Tibial nerve (tissue), 4 donors: ENCODE measurements at regions not wholly inside any gene's neighbourhood (a gene's known extent, or its start where the extent isn't known, plus 50 kb on each side); places are given as distances from the start of the nearest gene placed in this dataset.

Experiments
- DNase-seq, 2 donors: peaks; one replicate each; pipeline ENCODE4 v3.0.0-alpha.2; 2019; ENCODE audit warnings: low spot score in 2 of 2
- H3K27ac ChIP-seq, 4 donors: fragments of 200-600 bp; sonication (generic) in 3 of 4; one replicate each; pipeline ENCODE4 v1.5.1; 2017 to 2019; ENCODE audit warnings: mild to moderate bottlenecking in 1 of 4
- H3K27me3 ChIP-seq, 2 donors: fragments of 200-600 bp; sonication (generic) in 1 of 2; one replicate each; pipeline versions ENCODE4 v1.5.1 to v1.6.0; 2017 to 2019
- H3K36me3 ChIP-seq, 3 donors: fragments of 200-600 bp; sonication (generic); one replicate each; pipeline ENCODE4 v1.5.1; 2018 to 2019
- H3K4me1 ChIP-seq, 4 donors: fragments of 200-600 bp; sonication (generic) in 3 of 4; one replicate each; pipeline ENCODE4 v1.5.1; 2017 to 2019
- H3K4me3 ChIP-seq, 4 donors: fragments of 200-600 bp; sonication (generic) in 3 of 4; one replicate each; pipeline ENCODE4 v1.5.1; 2017 to 2019; ENCODE audit warnings: mild to moderate bottlenecking in 1 of 4, moderate library complexity in 1 of 4
- H3K9me3 ChIP-seq, 4 donors: fragments of 200-600 bp; sonication (generic) in 3 of 4; one replicate each; pipeline ENCODE4 v1.5.1; 2017 to 2019
- CTCF ChIP-seq, 5 experiments: fragments of 200-600 bp in 3 of 5; fragments of 450-650 bp in 2 of 5; sonication (generic) in 3 of 5; IDR thresholded peaks; one replicate each; pipeline ENCODE4 v1.5.1; 2016 to 2019; ENCODE audit warnings: antibody characterized with exemption in 5 of 5, mild to moderate bottlenecking in 3 of 5, moderate library complexity in 2 of 5
- EP300 ChIP-seq, 2 donors: sonication (generic); formaldehyde crosslinking; IDR thresholded peaks; one replicate each; pipeline ENCODE4 v1.6.1; 2017; ENCODE audit warnings: antibody characterized with exemption in 2 of 2, mild to moderate bottlenecking in 1 of 2
- POLR2A ChIP-seq, 2 donors: fragments of 450-650 bp; IDR thresholded peaks; one replicate each; pipeline ENCODE4 v1.6.1; 2017; ENCODE audit warnings: antibody characterized with exemption in 2 of 2, mild to moderate bottlenecking in 2 of 2, moderate library complexity in 2 of 2
- WGBS, 2 donors: methylation state at CpG; one replicate each; pipeline ENCODE4 v1.1.5; 2018; 5-methylcytosine and 5-hydroxymethylcytosine counted together

DNA sequence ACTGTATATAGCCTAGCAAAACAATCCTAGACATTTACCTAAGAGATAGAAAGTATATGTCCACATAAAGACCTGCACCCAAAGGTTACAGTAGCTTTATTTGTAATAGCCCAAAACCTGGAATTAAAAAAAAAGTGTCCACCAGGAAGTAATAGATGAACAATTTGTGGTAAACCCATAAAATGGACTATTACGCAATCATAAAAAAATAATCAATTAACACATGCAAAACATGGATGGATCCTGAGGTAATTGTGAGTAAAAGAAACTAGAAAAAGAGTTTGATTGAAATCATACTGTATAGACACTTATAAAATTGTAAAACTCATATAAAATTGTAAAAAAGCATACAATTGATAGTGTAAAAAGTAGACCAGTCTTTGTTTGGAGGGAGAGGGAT, 673.0 kb upstream of the ZNF804A start:
- Histone ChIP-seq H3K4me1 (peaks cover 0 to 13% (median 0%) of the 10 kb centered on the region in 4 donors), H3K9me3 (peaks cover 0 to 6% (median 0%) of the 10 kb centered on the region in 4 donors), H3K4me3 (no peak overlapping the region), H3K27ac (no peak overlapping the region), H3K27me3 (no peaks in the 10 kb centered on the region), H3K36me3 (no peaks in the 10 kb centered on the region)
- 89 to 98% methylated on average over 1 of the region's 1 CpG for WGBS, 2 donors
- TF ChIP-seq CTCF (IDR thresholded peaks at IDR 0.05) (no peak), POLR2A (IDR thresholded peaks at IDR 0.05) (no peak), EP300 (IDR thresholded peaks at IDR 0.05) (no peak)
- no peak for DNase-seq

GRCh38 chr2:183926433-183926832, 671.9 kb upstream of the ZNF804A start:
- no peaks in the 10 kb centered on the region for H3K27me3 ChIP-seq
- H3K9me3 ChIP-seq = peaks cover 0 to 6% (median 0%) of the 10 kb centered on the region in 4 donors
- TF ChIP-seq EP300 (IDR thresholded peaks at IDR 0.05) = no peak
- no peak for TF ChIP-seq CTCF (IDR thresholded peaks at IDR 0.05)
- no peak for TF ChIP-seq POLR2A (IDR thresholded peaks at IDR 0.05)
- no peak overlapping the region for H3K27ac ChIP-seq
- WGBS, 2 donors = 96 to 97% methylated on average over 1 of the region's 1 CpG
- no peak for DNase-seq
- H3K4me1 ChIP-seq = peaks cover 0 to 13% (median 0%) of the 10 kb centered on the region in 4 donors
- H3K4me3 ChIP-seq = no peak overlapping the region
- H3K36me3 ChIP-seq = no peaks in the 10 kb centered on the region

- Histone ChIP-seq H3K27me3 (no peaks in the 10 kb centered on the region), H3K9me3 (peaks cover 0 to 6% (median 0%) of the 10 kb centered on the region in 4 donors), H3K4me1 (peaks cover 0 to 13% (median 0%) of the 10 kb centered on the region in 4 donors), H3K27ac (peak overlapping the region in 1 of 4 donors; percentile 5), H3K4me3 (no peak overlapping the region), H3K36me3 (no peaks in the 10 kb centered on the region)
- TF ChIP-seq EP300 (IDR thresholded peaks at IDR 0.05) (no peak), CTCF (IDR thresholded peaks at IDR 0.05) (no peak), POLR2A (IDR thresholded peaks at IDR 0.05) (no peak)
- WGBS, 2 donors = 68 to 71% methylated on average over 4 of the region's 4 CpGs
- DNase-seq = peak in 1 of 2 donors; percentile 12
These were observed 670.7 kb upstream of the ZNF804A start for GRCh38 chr2:183927406-183928325.

- no peak overlapping the region for H3K27ac ChIP-seq
- TF ChIP-seq EP300 (IDR thresholded peaks at IDR 0.05) (no peak), CTCF (IDR thresholded peaks at IDR 0.05) (no peak), POLR2A (IDR thresholded peaks at IDR 0.05) (no peak)
- H3K36me3 ChIP-seq = no peaks in the 10 kb centered on the region
- no peaks in the 10 kb centered on the region for H3K27me3 ChIP-seq
- WGBS, 2 donors = 86 to 88% methylated on average over 3 of the region's 3 CpGs
- no peaks in the 10 kb centered on the region for H3K4me1 ChIP-seq
- no peak for DNase-seq
- H3K9me3 ChIP-seq = peaks cover 0 to 21% (median 3%) of the 10 kb centered on the region in 4 donors
- H3K4me3 ChIP-seq = no peak overlapping the region
These were observed 663.3 kb upstream of the ZNF804A start for GRCh38 chr2:183935005-183935404.

DNA sequence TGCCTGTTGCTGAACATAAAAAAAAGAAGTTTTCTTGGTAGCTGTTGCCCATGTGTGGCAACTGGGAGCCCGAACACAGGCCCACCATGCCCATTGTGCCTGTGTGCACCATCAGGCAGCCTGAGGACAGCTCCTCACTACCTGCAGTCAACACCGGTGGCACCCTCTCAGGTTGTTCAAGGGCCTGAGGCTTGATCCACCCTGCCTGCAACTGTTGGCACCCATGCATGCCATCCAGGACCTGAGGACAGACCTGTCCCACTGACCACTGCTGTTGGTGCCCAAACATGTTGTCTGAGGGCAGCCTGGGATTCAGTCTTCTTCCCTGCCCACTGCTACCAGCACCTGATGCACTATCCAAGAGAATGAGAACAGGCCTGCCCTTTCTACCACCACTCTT, 661.1 kb upstream of the ZNF804A start:
- Histone ChIP-seq H3K4me1 (no peaks in the 10 kb centered on the region), H3K27ac (no peak overlapping the region), H3K36me3 (no peaks in the 10 kb centered on the region), H3K27me3 (no peaks in the 10 kb centered on the region), H3K4me3 (no peak overlapping the region), H3K9me3 (peaks cover 0 to 21% (median 3%) of the 10 kb centered on the region in 4 donors)
- TF ChIP-seq CTCF (IDR thresholded peaks at IDR 0.05) (no peak), EP300 (IDR thresholded peaks at IDR 0.05) (no peak), POLR2A (IDR thresholded peaks at IDR 0.05) (no peak)
- no peak for DNase-seq
- WGBS, 2 donors = 94% methylated on average over 2 of the region's 2 CpGs
